ENCODE measurements at regions not wholly inside any gene's neighbourhood (a gene's known extent, or its start where the extent isn't known, plus 50 kb on each side); places are given as distances from the start of the nearest gene placed in this dataset.

GRCh38 chr18:75131381-75132000 lies 77.4 kb downstream of the PTGR3 start:
- no peak for DNase-seq (ENCODE audit: low read depth in 2 of 2)

GRCh38 chr18:75130591-75131328 lies 78.2 kb downstream of the PTGR3 start:
- DNase-seq (ENCODE audit: low read depth in 2 of 2): peak in 1 of 2 donors; percentile 5

- DNase-seq (ENCODE audit: low read depth in 2 of 2): no peak
Measured at GRCh38 chr18:75129717-75130477, 79.0 kb downstream of the PTGR3 start.

GRCh38 chr18:75128911-75129716 lies 79.8 kb downstream of the PTGR3 start:
- DNase-seq (ENCODE audit: low read depth in 2 of 2): no peak

- DNase-seq (ENCODE audit: low read depth in 2 of 2): no peak
Measured at GRCh38 chr18:75128051-75128605, 80.8 kb downstream of the PTGR3 start.

- peak; percentile 4 to 74 for DNase-seq (ENCODE audit: low read depth in 2 of 2)
Measured at GRCh38 chr18:75127143-75128021, 81.6 kb downstream of the PTGR3 start.

GRCh38 chr18:75125382-75126331 lies 83.3 kb downstream of the PTGR3 start:
- no peak for DNase-seq (ENCODE audit: low read depth in 2 of 2)

- DNase-seq (ENCODE audit: low read depth in 2 of 2): no peak
Measured at GRCh38 chr18:75124991-75125381, 84.0 kb downstream of the PTGR3 start.

GRCh38 chr18:75124551-75124950 lies 84.4 kb downstream of the PTGR3 start:
- no peak for DNase-seq (ENCODE audit: low read depth in 2 of 2)

- DNase-seq (ENCODE audit: low read depth in 2 of 2): no peak
Measured at GRCh38 chr18:75123113-75123512, 85.8 kb downstream of the PTGR3 start.

- DNase-seq (ENCODE audit: low read depth in 2 of 2): no peak
Measured at GRCh38 chr18:75122334-75122958, 86.5 kb downstream of the PTGR3 start.

- DNase-seq (ENCODE audit: low read depth in 2 of 2): no peak
Measured at GRCh38 chr18:75121266-75121665, 87.7 kb downstream of the PTGR3 start.

- no peak for DNase-seq (ENCODE audit: low read depth in 2 of 2)
Measured at GRCh38 chr18:75120521-75120920, 88.4 kb downstream of the PTGR3 start.

- DNase-seq (ENCODE audit: low read depth in 2 of 2): no peak
Measured at GRCh38 chr18:75116809-75117208, 92.1 kb downstream of the PTGR3 start.

GRCh38 chr18:75116165-75116564 lies 92.8 kb downstream of the PTGR3 start:
- DNase-seq (ENCODE audit: low read depth in 2 of 2): no peak

GRCh38 chr18:75115514-75115913 lies 93.4 kb downstream of the PTGR3 start:
- no peak for DNase-seq (ENCODE audit: low read depth in 2 of 2)
